KG1 (cell line): ENCODE measurements at regions not wholly inside any gene's neighbourhood (a gene's known extent, or its start where the extent isn't known, plus 50 kb on each side); places are given as distances from the start of the nearest gene placed in this dataset.
"Not testable (repeated sequence)": the region's sequence is repeated elsewhere in the genome, so short reads cannot be mapped to it uniquely, and the experiment has no call there.

Source experiments
- DNase-seq: peaks from one replicate; lab custom pipeline; 2025; lab: John Stamatoyannopoulos, UW

GRCh38 chr10:119996944-119997343 is 104.4 kb downstream of the SEC23IP start:
- DNase-seq = no peak

- DNase-seq = no peak
Measured at GRCh38 chr10:119997429-119997828, 104.9 kb downstream of the SEC23IP start.

GRCh38 chr10:120002785-120003184 is 110.3 kb downstream of the SEC23IP start:
- no peak for DNase-seq

- no peak for DNase-seq
Measured at GRCh38 chr10:120005207-120006201, 113.0 kb downstream of the SEC23IP start.

- no peak for DNase-seq
Measured at GRCh38 chr10:120007261-120007660, 114.7 kb downstream of the SEC23IP start.

GRCh38 chr10:120011359-120012130 is 119.0 kb downstream of the SEC23IP start:
- DNase-seq = no peak

GRCh38 chr10:120012131-120012400 is 119.5 kb downstream of the SEC23IP start:
- DNase-seq = no peak

GRCh38 chr10:120012566-120012965 is 120.0 kb downstream of the SEC23IP start:
- no peak for DNase-seq

- no peak for DNase-seq
Measured at GRCh38 chr10:120014031-120014430, 121.5 kb downstream of the SEC23IP start.

- DNase-seq = no peak
Measured at GRCh38 chr10:120015064-120015463, 122.5 kb downstream of the SEC23IP start.

- no peak for DNase-seq
Measured at GRCh38 chr10:120016906-120017305, 124.4 kb downstream of the SEC23IP start.

GRCh38 chr10:120017733-120018417 is 125.3 kb downstream of the SEC23IP start:
- DNase-seq = no peak

GRCh38 chr10:120018695-120019094 is 126.2 kb downstream of the SEC23IP start:
- no peak for DNase-seq

GRCh38 chr10:120019568-120019967 is 127.0 kb downstream of the SEC23IP start:
- DNase-seq = no peak

- no peak for DNase-seq
Measured at GRCh38 chr10:120022357-120022756, 129.8 kb downstream of the SEC23IP start.

GRCh38 chr10:120034236-120034635 is 141.7 kb downstream of the SEC23IP start:
- no peak for DNase-seq

- no peak for DNase-seq
Measured at GRCh38 chr10:120039046-120039445, 146.5 kb downstream of the SEC23IP start.

GRCh38 chr10:120039826-120040225 is 147.3 kb downstream of the SEC23IP start:
- DNase-seq = no peak

GRCh38 chr10:120041807-120042559 is 149.5 kb downstream of the SEC23IP start:
- DNase-seq = no peak

- no peak for DNase-seq
Measured at GRCh38 chr10:120042705-120043104, 150.2 kb downstream of the SEC23IP start.

- not testable (repeated sequence) for DNase-seq
Measured at GRCh38 chr10:120047373-120047772, 154.8 kb downstream of the SEC23IP start.

GRCh38 chr10:120047926-120048325 is 155.4 kb downstream of the SEC23IP start:
- no peak for DNase-seq
